GM12874 (cell line): ENCODE measurements at regions not wholly inside any gene's neighbourhood (a gene's known extent, or its start where the extent isn't known, plus 50 kb on each side); places are given as distances from the start of the nearest gene placed in this dataset.

ENCODE experiments used
- CTCF ChIP-seq: IDR thresholded peaks from 2 replicates; pipeline ENCODE4 v1.5.1; 2011; ENCODE audit warnings: low read depth, mild to moderate bottlenecking, control low read depth, low read length, moderate library complexity; ENCODE audit not compliant: insufficient read depth

GRCh38 chr17:54771409-54771915 is 129.2 kb upstream of the TOM1L1 start:
- no peak for TF ChIP-seq CTCF

GRCh38 chr17:54780238-54780637 is 120.4 kb upstream of the TOM1L1 start:
- no peak for TF ChIP-seq CTCF

GRCh38 chr17:54781389-54781788 is 119.3 kb upstream of the TOM1L1 start:
- TF ChIP-seq CTCF = no peak

GRCh38 chr17:54784305-54784704 is 116.3 kb upstream of the TOM1L1 start:
- TF ChIP-seq CTCF = no peak

GRCh38 chr17:54785643-54786268 is 114.9 kb upstream of the TOM1L1 start:
- TF ChIP-seq CTCF = no peak

GRCh38 chr17:54789101-54789880 is 111.4 kb upstream of the TOM1L1 start:
- TF ChIP-seq CTCF = no peak

- no peak for TF ChIP-seq CTCF
Observed at GRCh38 chr17:54793271-54793670, 107.4 kb upstream of the TOM1L1 start.
